ENCODE measurements at regions not wholly inside any gene's neighbourhood (a gene's known extent, or its start where the extent isn't known, plus 50 kb on each side); places are given as distances from the start of the nearest gene placed in this dataset.

GRCh38 chr6:78153976-78154375 lies 501.1 kb downstream of the MEI4 start:
- TF ChIP-seq CTCF (IDR thresholded peaks at IDR 0.05), result no peak
- TF ChIP-seq POLR2A (IDR thresholded peaks at IDR 0.05), result no peak
